NCI-H345 treated with DMSO at 0.1 percent for 48 hours (cell line): ENCODE measurements at regions not wholly inside any gene's neighbourhood (a gene's known extent, or its start where the extent isn't known, plus 50 kb on each side); places are given as distances from the start of the nearest gene placed in this dataset.

Experiments used
- DNase-seq: peaks from one replicate; lab custom pipeline; 2025; ENCODE audit not compliant: unreplicated experiment; lab: John Stamatoyannopoulos, UW

DNA sequence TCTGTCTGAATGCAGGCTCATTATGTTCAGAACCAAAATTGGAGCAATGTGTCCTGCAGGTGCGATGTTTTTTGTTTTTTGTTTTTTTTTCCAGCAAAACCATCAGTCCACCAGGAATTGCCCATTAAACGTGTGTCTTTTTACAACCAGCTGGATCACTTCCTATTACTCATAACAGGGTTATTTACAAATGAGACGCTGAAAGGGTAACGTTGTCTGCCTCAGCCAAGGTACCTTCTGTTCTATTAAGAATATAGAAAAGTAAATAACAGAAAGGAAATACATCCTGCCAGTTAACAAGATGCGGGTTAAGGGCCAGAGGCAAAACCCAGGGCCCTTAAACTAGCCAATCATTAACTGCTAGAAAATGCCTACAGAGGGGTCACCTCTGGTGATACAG, 590.4 kb downstream of the TBC1D4 start:
- DNase-seq: no peak

DNA sequence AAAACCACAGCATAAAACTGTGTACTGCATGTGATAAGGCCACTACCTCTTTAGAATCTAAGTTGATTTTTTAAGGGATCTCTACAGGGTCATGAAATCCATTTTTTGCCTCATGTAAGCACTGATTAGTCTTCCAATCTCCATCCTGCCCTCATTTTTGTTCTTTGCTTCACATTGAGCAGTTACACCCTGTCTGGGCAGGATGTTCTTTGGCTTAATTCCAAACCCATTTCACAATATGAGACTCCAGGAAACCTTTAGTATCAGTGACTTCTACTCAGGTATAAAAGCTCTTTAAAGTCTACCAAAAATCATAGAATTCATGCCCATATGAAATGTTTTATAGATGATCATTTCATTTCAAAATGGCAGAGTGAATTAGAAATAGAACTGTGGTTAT, 592.6 kb downstream of the TBC1D4 start:
- DNase-seq: no peak

DNA sequence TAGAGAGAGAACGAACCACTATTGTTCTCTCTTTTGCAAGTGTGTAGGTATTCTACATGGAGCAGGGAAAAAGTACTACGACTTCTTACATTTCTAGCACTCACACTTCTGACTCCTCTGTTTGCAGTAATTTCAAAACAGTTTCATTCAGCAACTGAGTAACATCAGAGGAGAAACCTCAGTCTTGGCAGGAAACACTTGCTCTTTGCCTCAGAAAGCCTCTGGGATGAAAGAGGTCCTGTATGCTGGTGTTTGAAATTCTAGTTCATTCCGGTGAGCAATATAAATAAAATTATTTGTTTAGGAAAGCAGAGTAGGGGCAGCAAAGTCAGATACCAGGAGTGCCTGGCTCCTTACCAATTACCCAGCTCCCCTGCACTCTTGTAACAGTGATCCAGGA, 595.5 kb downstream of the TBC1D4 start:
- DNase-seq: no peak

DNA sequence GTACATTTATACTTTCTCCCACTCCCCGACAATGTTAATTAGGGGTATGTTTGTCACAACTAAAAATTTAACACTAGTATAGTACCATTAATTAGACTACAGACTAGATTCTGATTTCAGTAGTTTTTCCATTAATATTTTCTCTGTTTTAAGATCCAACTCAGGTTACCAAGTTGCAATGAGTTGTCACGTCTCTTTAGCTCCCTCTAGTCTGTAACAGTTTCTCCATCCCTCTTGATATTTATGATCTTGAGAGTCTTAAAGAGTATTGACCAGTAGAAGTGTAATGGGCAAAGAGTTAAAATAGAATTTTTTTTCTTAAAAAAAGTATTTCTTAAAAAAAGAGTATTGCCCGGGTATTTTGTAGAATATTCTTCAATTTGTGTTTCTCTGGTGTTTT, 598.1 kb downstream of the TBC1D4 start:
- DNase-seq: no peak

- no peak for DNase-seq
Measured at GRCh38 chr13:74871369-74872070, 610.4 kb downstream of the TBC1D4 start.

DNA sequence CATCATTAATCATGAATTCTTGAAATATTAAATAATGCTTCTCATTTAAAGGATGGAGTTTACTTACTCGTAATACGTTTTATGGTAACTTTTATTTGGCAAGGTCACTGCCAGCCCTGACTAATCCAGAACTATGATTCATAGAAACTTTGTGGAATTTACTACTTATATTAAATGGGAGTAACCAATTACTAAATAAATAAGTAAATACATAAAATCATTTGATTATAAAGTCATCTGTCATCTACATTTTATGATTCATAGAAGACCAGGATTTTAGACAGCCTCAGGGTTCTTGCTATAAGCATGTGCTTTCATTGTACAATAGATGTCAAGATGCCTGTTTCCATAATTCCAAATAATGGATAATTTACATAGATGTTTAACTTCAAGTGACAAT, 611.1 kb downstream of the TBC1D4 start:
- no peak for DNase-seq

GRCh38 chr13:74869846-74870245, 612.1 kb downstream of the TBC1D4 start:
- no peak for DNase-seq

DNA sequence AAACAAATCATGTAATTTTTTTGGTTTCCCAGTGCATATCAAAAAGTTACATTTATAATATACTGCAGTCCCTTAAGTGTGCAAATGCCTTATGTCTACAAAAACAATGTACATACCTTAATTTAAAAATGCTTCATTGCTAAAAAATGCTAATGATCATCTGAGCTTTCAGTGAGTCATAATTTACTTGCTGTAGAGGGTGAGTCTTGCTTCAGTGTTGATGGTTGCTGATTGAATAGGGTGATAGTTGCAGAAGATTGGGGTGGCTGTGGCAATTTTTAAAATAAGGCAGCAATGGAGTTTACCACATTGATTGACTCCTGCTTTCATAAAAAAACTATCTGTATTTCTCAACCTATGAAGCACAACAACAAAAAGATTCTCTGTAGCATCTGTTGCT, 613.9 kb downstream of the TBC1D4 start:
- DNase-seq: no peak

DNA sequence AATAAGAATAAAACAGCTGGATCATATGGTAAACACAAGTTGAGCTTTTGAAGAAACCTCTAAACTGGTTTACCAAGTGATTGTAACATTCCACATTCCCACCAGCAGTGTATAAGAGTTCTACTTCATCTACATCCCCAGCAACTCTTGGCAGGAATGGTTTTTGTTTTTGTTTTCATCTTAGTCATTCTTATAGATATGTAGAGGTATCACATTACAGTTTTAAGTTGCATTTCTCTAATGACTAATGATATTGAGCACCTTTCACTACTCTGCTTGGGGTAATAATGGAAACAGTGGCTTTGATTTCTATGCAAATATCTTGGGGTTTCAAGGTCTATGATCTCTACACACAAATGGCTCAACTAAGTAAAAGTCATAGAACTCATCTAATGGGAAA, 614.5 kb downstream of the TBC1D4 start:
- DNase-seq: no peak

GRCh38 chr13:74866101-74866500, 615.9 kb downstream of the TBC1D4 start:
- DNase-seq: no peak

DNA sequence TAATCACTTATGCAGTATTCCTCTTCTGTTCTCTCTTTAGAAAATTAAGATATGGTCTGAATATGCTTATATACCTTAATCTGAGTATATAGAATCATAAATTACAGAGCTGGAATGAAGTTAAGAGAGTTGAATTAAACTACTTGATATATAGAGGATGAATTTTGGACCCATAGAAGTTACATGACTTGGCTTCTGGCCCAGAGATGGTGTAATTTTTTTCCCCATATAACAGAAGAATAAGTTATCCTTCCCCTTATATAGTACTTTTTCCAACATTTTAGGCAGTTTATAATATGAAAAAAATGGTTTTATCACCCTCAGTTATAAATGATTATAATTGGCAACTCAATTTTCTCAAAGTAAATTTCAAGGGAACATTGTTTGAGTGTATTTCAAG, 616.3 kb downstream of the TBC1D4 start:
- no peak for DNase-seq

GRCh38 chr13:74860789-74861188, 621.2 kb downstream of the TBC1D4 start:
- DNase-seq: no peak

DNA sequence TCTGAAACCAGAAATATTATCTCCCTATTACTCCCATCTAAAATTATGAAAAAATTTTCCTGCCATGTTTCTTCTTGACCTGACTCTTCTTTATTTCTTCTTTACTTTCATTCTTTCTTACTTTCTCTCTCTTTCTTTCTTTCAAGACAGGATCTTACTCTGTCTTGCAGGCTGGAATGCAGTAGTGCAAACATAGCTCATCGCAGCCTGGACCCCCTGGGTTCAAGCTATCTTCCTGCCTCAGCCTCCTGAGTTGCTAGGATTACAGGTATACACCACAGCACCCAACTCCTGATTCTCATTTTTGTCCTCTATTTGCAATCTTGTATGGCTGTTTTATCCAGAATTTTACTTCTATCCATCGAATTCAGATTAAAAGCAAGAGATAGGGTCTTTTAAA, 631.1 kb downstream of the TBC1D4 start:
- no peak for DNase-seq

DNA sequence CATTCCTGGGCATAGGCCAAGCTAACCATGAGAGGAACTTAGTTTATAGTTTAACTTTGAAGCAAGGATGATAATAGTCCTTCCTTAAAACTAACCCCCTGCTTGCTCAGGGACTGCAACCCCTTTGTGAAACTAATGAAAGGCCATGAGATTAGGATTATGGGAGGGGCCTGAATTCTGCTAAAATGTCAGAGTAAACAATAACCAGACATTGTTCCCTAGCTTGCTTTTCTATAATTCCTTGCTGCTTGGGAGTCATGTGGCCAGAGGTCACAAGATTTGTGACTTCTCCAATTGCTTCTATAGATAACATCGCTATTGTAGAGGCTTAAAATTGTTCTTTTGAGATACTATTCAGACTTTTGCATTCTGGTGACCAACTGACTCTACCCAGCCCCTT, 634.0 kb downstream of the TBC1D4 start:
- no peak for DNase-seq

- DNase-seq: no peak
Measured at GRCh38 chr13:74845806-74846205, 636.2 kb downstream of the TBC1D4 start.

- no peak for DNase-seq
Measured at GRCh38 chr13:74841651-74842050, 640.3 kb downstream of the TBC1D4 start.

- no peak for DNase-seq
Measured at GRCh38 chr13:74841123-74841522, 640.8 kb downstream of the TBC1D4 start.

GRCh38 chr13:74839656-74840055, 642.3 kb downstream of the TBC1D4 start:
- DNase-seq: no peak

DNA sequence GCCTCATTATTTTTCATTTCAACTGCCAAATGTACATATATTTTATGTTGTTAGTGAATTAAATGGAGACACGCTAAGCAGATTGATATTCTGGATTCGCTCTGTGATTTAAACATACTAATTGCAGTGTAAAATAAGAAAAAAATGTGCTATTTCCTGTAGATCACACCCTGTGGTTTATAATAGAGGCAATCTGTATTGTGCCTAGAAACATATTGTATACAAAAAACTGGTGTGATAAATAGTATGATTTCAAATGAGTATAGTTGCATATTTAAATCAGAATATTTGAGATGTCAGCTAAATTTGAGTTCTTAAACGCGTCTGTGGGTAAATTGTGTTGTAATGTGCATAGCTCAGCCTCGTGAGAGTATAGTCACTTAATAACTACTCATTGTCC, 643.9 kb downstream of the TBC1D4 start:
- no peak for DNase-seq

DNA sequence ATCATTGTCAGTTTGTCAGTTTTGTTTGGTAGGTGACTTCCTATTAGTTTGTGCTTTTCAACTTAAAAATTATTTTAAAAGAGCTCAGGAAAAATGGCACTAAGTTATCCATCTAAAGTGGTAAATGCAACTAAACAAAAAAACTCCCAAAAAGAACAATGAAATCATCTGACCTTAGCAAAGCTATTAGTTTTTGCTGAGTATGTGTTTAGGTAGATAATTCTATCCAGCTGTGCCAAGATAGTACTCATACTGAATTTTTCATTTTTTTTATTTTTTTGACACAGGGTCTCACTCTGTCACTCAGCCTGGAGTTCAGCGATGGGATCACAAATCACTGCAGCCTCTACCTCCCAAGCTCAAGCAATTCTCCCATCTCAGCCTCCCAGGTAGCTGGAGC, 645.3 kb downstream of the TBC1D4 start:
- DNase-seq: no peak

DNA sequence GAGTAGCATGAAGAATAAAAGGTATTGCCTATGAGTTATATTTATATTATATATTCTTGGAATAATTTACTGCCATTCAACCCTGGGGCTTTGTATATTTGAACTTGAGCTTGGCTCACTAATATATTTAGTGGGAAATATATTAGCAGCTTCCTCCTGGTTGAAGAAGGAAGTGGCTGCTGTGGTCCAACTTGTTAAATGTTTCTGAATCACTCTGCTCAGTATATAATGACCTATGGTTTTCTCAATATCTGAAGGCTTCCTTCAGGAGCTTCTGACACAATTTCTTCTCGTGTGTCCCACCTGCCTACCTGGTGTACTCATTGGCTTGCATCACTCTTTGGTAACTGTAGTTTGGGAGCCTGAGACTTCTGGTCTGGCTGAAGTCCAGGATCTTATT, 646.4 kb downstream of the TBC1D4 start:
- no peak for DNase-seq

- no peak for DNase-seq
Measured at GRCh38 chr13:74825938-74826246, 656.1 kb downstream of the TBC1D4 start.

DNA sequence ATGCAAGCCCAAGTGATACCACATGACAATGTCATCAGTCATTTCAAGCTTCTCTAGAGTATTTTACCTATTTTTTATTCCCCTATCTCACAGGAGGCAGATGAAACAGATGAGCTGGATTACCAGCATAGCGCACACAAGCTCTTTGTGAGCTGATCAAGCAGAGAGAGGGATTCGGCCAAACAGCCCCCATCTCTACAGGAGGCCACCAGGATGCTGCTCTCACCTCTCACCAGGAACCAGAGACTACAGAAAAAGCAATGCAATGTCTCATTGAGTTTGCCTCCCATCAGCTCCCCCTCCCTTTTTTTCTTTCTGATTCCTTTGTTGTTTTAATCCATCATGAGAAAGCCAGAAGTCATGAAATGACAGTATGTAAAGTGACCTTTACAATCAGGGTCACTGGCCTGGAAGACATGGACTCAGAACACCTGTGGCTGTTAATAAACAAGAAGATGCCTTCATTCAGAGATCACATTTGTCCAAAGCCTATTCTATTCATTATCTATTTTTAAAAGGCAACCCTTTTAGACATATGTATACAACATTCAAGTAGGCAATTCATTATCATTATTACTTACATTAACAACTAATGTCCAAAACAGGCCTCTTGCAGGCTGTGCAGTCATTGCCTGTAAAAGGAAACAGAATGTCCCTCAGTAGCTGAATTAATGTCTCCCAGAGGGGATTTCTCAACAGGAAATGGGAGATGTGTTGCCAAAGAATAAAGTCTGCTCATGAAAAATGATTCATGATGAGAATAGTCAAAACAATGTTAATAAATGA, 656.6 kb downstream of the TBC1D4 start:
- no peak for DNase-seq
